ENCODE measurements at regions not wholly inside any gene's neighbourhood (a gene's known extent, or its start where the extent isn't known, plus 50 kb on each side); places are given as distances from the start of the nearest gene placed in this dataset.

GRCh38 chr12:107544937-107545336 is 140.7 kb upstream of the PWP1 start:
- H3K36me3 ChIP-seq (ENCODE audit: control insufficient read depth in 2 of 2, insufficient read depth in 1 of 2, low read length in 2 of 2): no peaks in the 10 kb centered on the region
- H3K4me1 ChIP-seq (ENCODE audit: control insufficient read depth, insufficient read depth, low read length): no peaks in the 10 kb centered on the region
- CTCF ChIA-PET: interaction anchor here (0.7 to 0.9 kb wide), 2 partner anchors 22 to 149 kb away, joined by 3 to 4 read pairs; no protein-coding TSS in a partner anchor
- no peaks in the 10 kb centered on the region for H3K9me3 ChIP-seq (ENCODE audit: control insufficient read depth, insufficient read depth, low read depth, low read length)
- no peak overlapping the region for H3K4me3 ChIP-seq (ENCODE audit: low read depth, low read length)
- POLR2A ChIA-PET: no interaction called here
- no peak overlapping the region for H3K27ac ChIP-seq (ENCODE audit: extremely low read depth, low read depth, low read length)
- TF ChIP-seq HOXC10 (CRISPR knock-in tag; IDR thresholded peaks at IDR 0.05) (no peak), ZNF10 (tag by site-specific recombination; IDR thresholded peaks at IDR 0.05) (no peak), ZNF549 (tag by site-specific recombination; IDR thresholded peaks at IDR 0.05) (no peak), ZNF510 (tag by site-specific recombination; IDR thresholded peaks at IDR 0.05; ENCODE audit: insufficient replicate concordance) (no peak), ZNF529 (tag by site-specific recombination; IDR thresholded peaks at IDR 0.05; ENCODE audit: insufficient replicate concordance) (no peak), AEBP2 (tag by site-specific recombination; IDR thresholded peaks at IDR 0.05; ENCODE audit: borderline replicate concordance) (no peak), ZSCAN23 (tag by site-specific recombination; IDR thresholded peaks at IDR 0.05) (no peak), ZNF473 (tag by site-specific recombination; IDR thresholded peaks at IDR 0.05) (no peak), SP2 (tag by site-specific recombination; IDR thresholded peaks at IDR 0.05) (no peak), ZNF837 (tag by site-specific recombination; IDR thresholded peaks at IDR 0.05) (no peak), ZNF518A (tag by site-specific recombination; conservative IDR thresholded peaks at IDR 0.05; ENCODE audit: low read depth) (no peak), ZFP3 (tag by site-specific recombination; IDR thresholded peaks at IDR 0.05; ENCODE audit: low read depth) (no peak), ZBTB48 (tag by site-specific recombination; IDR thresholded peaks at IDR 0.05) (no peak), ZNF341 (tag by site-specific recombination; IDR thresholded peaks at IDR 0.05; ENCODE audit: low read depth) (no peak), ZBTB49 (tag by site-specific recombination; IDR thresholded peaks at IDR 0.05; ENCODE audit: low read depth) (no peak), SCRT2 (tag by site-specific recombination; IDR thresholded peaks at IDR 0.05) (no peak), SCRT1 (tag by site-specific recombination; IDR thresholded peaks at IDR 0.05; ENCODE audit: borderline replicate concordance) (no peak), PRDM1 (tag by site-specific recombination; IDR thresholded peaks at IDR 0.05) (no peak), ZNF18 (tag by site-specific recombination; IDR thresholded peaks at IDR 0.05) (no peak)
